HEK293 (cell line): ENCODE measurements at regions not wholly inside any gene's neighbourhood (a gene's known extent, or its start where the extent isn't known, plus 50 kb on each side); places are given as distances from the start of the nearest gene placed in this dataset.

Experiments
- CTCF ChIA-PET: fragments of 350-600 bp; formaldehyde crosslinking; extraction: SDS; loops from one replicate; lab custom pipeline; 2021; ENCODE audit warnings: antibody characterized with exemption; lab: Yijun Ruan, JAX
- POLR2A ChIA-PET: fragments of 300-600 bp; formaldehyde crosslinking; extraction: SDS; loops from one replicate; lab custom pipeline; 2020; ENCODE audit warnings: antibody characterized with exemption, inconsistent platforms; lab: Yijun Ruan, JAX
- H3K27ac ChIP-seq: fragments of 200-500 bp; sonication (Bioruptor generic); 2 replicates; pipeline ENCODE4 v1.5.1; 2014; ENCODE audit warnings: low read depth, low read length, control low read depth, inconsistent platforms; ENCODE audit errors: extremely low read depth
- H3K36me3 ChIP-seq, 2 experiments: fragments of 200-500 bp in 1 of 2; sonication (Bioruptor generic) in 1 of 2; 1 replicate in 1 of 2; 2 replicates in 1 of 2; pipeline ENCODE4 v1.5.1; 2014 to 2017; ENCODE audit warnings: inconsistent platforms in 2 of 2, low read length in 2 of 2; ENCODE audit not compliant: control insufficient read depth in 2 of 2, insufficient read depth in 1 of 2
- H3K4me1 ChIP-seq: fragments of 200-500 bp; sonication (Bioruptor generic); 2 replicates; pipeline ENCODE4 v1.5.1; 2014; ENCODE audit warnings: mild to moderate bottlenecking, low read length, inconsistent platforms; ENCODE audit not compliant: control insufficient read depth, insufficient read depth
- H3K4me3 ChIP-seq: 2 replicates; pipeline ENCODE4 v1.5.1; 2011; ENCODE audit warnings: low read depth, mild to moderate bottlenecking, control low read depth, low read length, moderate library complexity
- H3K9me3 ChIP-seq: fragments of 200-500 bp; sonication (Bioruptor generic); 2 replicates; pipeline ENCODE4 v1.5.1; 2014; ENCODE audit warnings: low read depth, low read length, inconsistent platforms; ENCODE audit not compliant: control insufficient read depth, insufficient read depth
- ELK4 ChIP-seq: IDR thresholded peaks from 2 replicates; pipeline ENCODE4 v1.6.1; 2011; ENCODE audit warnings: mild to moderate bottlenecking, low read depth, low read length, borderline replicate concordance
- HOXA7 ChIP-seq: sonication (generic); formaldehyde crosslinking; IDR thresholded peaks from 2 replicates; pipeline ENCODE4 v1.8.1; 2022; ENCODE audit warnings: missing genetic modification reagents, borderline replicate concordance
- TSHZ1 ChIP-seq: fragments of 450-650 bp; formaldehyde crosslinking; IDR thresholded peaks from 2 replicates; pipeline ENCODE4 v1.5.1; 2016; ENCODE audit warnings: missing biosample characterization, missing genetic modification characterization, borderline replicate concordance
- ZBTB17 ChIP-seq: fragments of 450-650 bp; formaldehyde crosslinking; IDR thresholded peaks from 2 replicates; pipeline ENCODE4 v1.5.1; 2016; ENCODE audit warnings: missing biosample characterization, missing genetic modification characterization
- ZBTB7A ChIP-seq: fragments of 450-650 bp; formaldehyde crosslinking; IDR thresholded peaks from 2 replicates; pipeline ENCODE4 v1.5.1; 2016; ENCODE audit warnings: low read depth, missing biosample characterization, missing genetic modification characterization
- ZFP3 ChIP-seq: fragments of 450-650 bp; formaldehyde crosslinking; IDR thresholded peaks from 2 replicates; pipeline ENCODE4 v1.5.1; 2016; ENCODE audit warnings: low read depth, missing biosample characterization, missing genetic modification characterization
- ZFP37 ChIP-seq: fragments of 450-650 bp; formaldehyde crosslinking; IDR thresholded peaks from 2 replicates; pipeline ENCODE4 v1.5.1; 2016; ENCODE audit warnings: missing biosample characterization, missing genetic modification characterization
- ZIC2 ChIP-seq: fragments of 450-650 bp; formaldehyde crosslinking; IDR thresholded peaks from 2 replicates; pipeline ENCODE4 v1.5.1; 2016; ENCODE audit warnings: missing biosample characterization, missing genetic modification characterization
- ZNF169 ChIP-seq: fragments of 450-650 bp; formaldehyde crosslinking; IDR thresholded peaks from 2 replicates; pipeline ENCODE4 v1.5.1; 2016; ENCODE audit warnings: missing biosample characterization, missing genetic modification characterization
- ZNF184 ChIP-seq: fragments of 450-650 bp; IDR thresholded peaks from 2 replicates; pipeline ENCODE4 v1.5.1; 2018; ENCODE audit warnings: missing biosample characterization, mild to moderate bottlenecking, missing genetic modification characterization
- ZNF214 ChIP-seq: fragments of 450-650 bp; formaldehyde crosslinking; IDR thresholded peaks from 2 replicates; pipeline ENCODE4 v1.5.1; 2017; ENCODE audit warnings: missing biosample characterization, mild to moderate bottlenecking, missing genetic modification characterization, borderline replicate concordance
- ZNF341 ChIP-seq: fragments of 450-650 bp; formaldehyde crosslinking; IDR thresholded peaks from 2 replicates; pipeline ENCODE4; 2016; ENCODE audit warnings: low read depth, missing biosample characterization, missing genetic modification characterization
- ZNF404 ChIP-seq: fragments of 450-650 bp; formaldehyde crosslinking; IDR thresholded peaks from 2 replicates; pipeline ENCODE4 v1.5.1; 2017; ENCODE audit warnings: missing biosample characterization, missing genetic modification characterization
- ZNF423 ChIP-seq: fragments of 450-650 bp; formaldehyde crosslinking; IDR thresholded peaks from 2 replicates; pipeline ENCODE4 v1.5.1; 2016; ENCODE audit warnings: missing biosample characterization, missing genetic modification characterization
- ZNF571 ChIP-seq: fragments of 450-650 bp; formaldehyde crosslinking; IDR thresholded peaks from 2 replicates; pipeline ENCODE4 v1.5.0; 2017; ENCODE audit warnings: missing biosample characterization, missing genetic modification characterization
- ZNF654 ChIP-seq: fragments of 450-650 bp; formaldehyde crosslinking; IDR thresholded peaks from 2 replicates; pipeline ENCODE4 v1.5.1; 2016; ENCODE audit warnings: low read depth, missing biosample characterization, missing genetic modification characterization
- ZNF658 ChIP-seq: fragments of 450-650 bp; formaldehyde crosslinking; IDR thresholded peaks from 2 replicates; pipeline ENCODE4; 2016; ENCODE audit warnings: missing biosample characterization, missing genetic modification characterization
- ZNF670 ChIP-seq: fragments of 450-650 bp; formaldehyde crosslinking; IDR thresholded peaks from 2 replicates; pipeline ENCODE4 v1.5.1; 2016; ENCODE audit warnings: missing biosample characterization, missing genetic modification characterization, low read depth
- ZNF830 ChIP-seq: fragments of 450-650 bp; IDR thresholded peaks from 2 replicates; pipeline ENCODE4 v1.5.0; 2018; ENCODE audit warnings: missing biosample characterization, missing genetic modification characterization, low read depth, mild to moderate bottlenecking, moderate library complexity
- ZXDB ChIP-seq: fragments of 450-650 bp; formaldehyde crosslinking; IDR thresholded peaks from 2 replicates; pipeline ENCODE4 v1.5.1; 2016; ENCODE audit warnings: missing biosample characterization, missing genetic modification characterization
- TF ChIP-seq, protein P1 (sequence below): fragments of 450-650 bp; formaldehyde crosslinking; IDR thresholded peaks from 2 replicates; pipeline ENCODE4 v1.5.1; 2016; ENCODE audit warnings: missing biosample characterization, missing genetic modification characterization

GRCh38 chr5:26339576-26339975 is 698.8 kb downstream of the CDH9 start:
- ChIA-PET POLR2A (no interaction called here), CTCF (no interaction called here)
- no peaks in the 10 kb centered on the region for H3K36me3 ChIP-seq
- H3K27ac ChIP-seq = no peak overlapping the region
- no peaks in the 10 kb centered on the region for H3K9me3 ChIP-seq
- no peak overlapping the region for H3K4me3 ChIP-seq
- H3K4me1 ChIP-seq = no peaks in the 10 kb centered on the region
- no peak for TF ChIP-seq TSHZ1 (tag by site-specific recombination)
- TF ChIP-seq ZFP3 (tag by site-specific recombination) = no peak
- TF ChIP-seq ZNF404 = no peak
- TF ChIP-seq ZNF169 (tag by site-specific recombination) = no peak
- TF ChIP-seq ZNF184 (tag by site-specific recombination) = no peak
- no peak for TF ChIP-seq ZNF670 (tag by site-specific recombination)
- no peak for TF ChIP-seq ZNF571 (tag by site-specific recombination)
- no peak for TF ChIP-seq HOXA7 (CRISPR knock-in tag)
- no peak for TF ChIP-seq ZBTB7A (tag by site-specific recombination)
- TF ChIP-seq ZXDB (tag by site-specific recombination) = no peak
- TF ChIP-seq ZNF658 (tag by site-specific recombination) = no peak
- TF ChIP-seq ELK4 = no peak
- TF ChIP-seq, protein P1, sequence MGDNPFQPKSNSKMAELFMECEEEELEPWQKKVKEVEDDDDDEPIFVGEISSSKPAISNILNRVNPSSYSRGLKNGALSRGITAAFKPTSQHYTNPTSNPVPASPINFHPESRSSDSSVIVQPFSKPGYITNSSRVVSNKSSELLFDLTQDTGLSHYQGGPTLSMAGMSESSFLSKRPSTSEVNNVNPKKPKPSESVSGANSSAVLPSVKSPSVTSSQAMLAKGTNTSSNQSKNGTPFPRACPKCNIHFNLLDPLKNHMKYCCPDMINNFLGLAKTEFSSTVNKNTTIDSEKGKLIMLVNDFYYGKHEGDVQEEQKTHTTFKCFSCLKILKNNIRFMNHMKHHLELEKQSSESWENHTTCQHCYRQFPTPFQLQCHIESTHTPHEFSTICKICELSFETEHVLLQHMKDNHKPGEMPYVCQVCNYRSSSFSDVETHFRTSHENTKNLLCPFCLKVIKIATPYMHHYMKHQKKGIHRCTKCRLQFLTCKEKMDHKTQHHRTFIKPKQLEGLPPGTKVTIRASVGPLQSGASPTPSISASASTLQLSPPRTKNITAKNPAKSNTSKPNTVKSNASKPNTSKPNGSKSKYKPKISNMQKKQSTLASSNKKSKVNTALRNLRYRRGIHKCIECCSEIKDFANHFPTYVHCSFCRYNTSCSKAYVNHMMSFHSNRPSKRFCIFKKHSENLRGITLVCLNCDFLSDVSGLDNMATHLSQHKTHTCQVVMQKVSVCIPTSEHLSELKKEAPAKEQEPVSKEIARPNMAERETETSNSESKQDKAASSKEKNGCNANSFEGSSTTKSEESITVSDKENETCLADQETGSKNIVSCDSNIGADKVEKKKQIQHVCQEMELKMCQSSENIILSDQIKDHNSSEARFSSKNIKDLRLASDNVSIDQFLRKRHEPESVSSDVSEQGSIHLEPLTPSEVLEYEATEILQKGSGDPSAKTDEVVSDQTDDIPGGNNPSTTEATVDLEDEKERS (tag by site-specific recombination) = no peak
- no peak for TF ChIP-seq ZNF830 (tag by site-specific recombination)
- no peak for TF ChIP-seq ZIC2
- no peak for TF ChIP-seq ZNF341
- no peak for TF ChIP-seq ZFP37 (tag by site-specific recombination)
- TF ChIP-seq ZBTB17 (tag by site-specific recombination) = no peak
- TF ChIP-seq ZNF423 (tag by site-specific recombination) = no peak

DNA sequence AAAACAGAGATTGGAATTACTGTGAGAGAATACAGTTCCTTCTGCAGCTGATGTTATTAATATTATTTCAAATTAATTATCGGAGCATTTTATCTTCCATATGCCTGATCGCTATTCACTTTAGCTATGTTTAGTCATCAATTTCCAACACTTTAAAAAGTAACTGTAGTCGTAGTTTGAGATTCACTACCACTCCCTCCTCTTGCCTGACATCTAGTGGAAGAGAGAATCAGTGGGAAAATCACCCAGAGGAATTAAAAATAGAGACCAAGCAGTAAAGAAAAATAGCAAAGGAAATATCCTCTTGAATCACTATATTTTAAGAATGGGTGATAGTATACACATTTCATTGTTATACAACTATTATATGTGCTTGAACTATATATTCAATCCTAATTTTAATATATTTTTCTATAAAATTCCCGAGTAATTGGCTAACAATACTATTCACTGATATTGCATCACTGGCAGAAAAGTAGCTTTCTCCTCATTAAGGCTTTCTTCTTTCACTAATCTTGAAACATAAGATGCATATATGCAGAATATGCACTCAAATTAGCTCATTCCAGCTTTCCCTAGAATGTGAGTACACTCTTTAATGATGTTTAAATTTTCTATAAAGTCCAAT is 708.7 kb downstream of the CDH9 start:
- Histone ChIP-seq H3K4me1 (no peaks in the 10 kb centered on the region), H3K27ac (no peak overlapping the region), H3K4me3 (no peak overlapping the region), H3K9me3 (no peaks in the 10 kb centered on the region), H3K36me3 (no peaks in the 10 kb centered on the region)
- POLR2A ChIA-PET = no interaction called here
- CTCF ChIA-PET = interaction anchor here (0.6 to 1.2 kb wide), 12 partner anchors 9 to 1033 kb away, joined by 3 to 6 read pairs (median 3); no protein-coding TSS in a partner anchor
- TF ChIP-seq ZNF654 = peak; percentile 17
- TF ChIP-seq ZNF214 (tag by site-specific recombination) = no peak
- TF ChIP-seq, all 188 proteins: peak for 1
